CD4-positive, alpha-beta T cell treated with Interferon alpha-2 for 1 hour (primary cell): ENCODE measurements at regions not wholly inside any gene's neighbourhood (a gene's known extent, or its start where the extent isn't known, plus 50 kb on each side); places are given as distances from the start of the nearest gene placed in this dataset.

ENCODE experiments used
- DNase-seq, 2 donors: peaks; one replicate each; pipeline ENCODE4 v3.0.0-alpha.2; 2020 to 2022

- no peak for DNase-seq
These were observed 242.5 kb upstream of the VCX3A start for GRCh38 chrX:6777238-6778002.

GRCh38 chrX:6770936-6771335, 236.0 kb upstream of the VCX3A start:
- DNase-seq, result no peak

DNA sequence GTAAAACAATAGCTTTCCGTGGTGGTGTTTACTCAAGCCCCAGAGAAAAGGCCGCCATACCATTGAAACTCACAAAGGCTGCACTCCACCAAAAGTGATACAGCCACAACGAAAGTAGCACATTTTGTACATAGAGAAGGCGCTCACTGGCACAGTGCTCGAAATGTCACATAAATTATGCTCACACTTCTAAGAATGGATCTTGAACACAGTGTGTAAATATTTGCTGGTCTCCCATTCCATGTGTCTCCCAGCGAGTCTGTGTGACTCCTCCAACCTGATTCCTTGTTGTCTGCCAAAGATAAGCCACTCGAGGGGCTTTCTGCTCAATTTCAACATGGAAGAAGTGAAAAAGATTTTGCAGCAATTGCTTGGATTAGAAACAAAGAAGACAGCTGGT, 234.0 kb upstream of the VCX3A start:
- no peak for DNase-seq

DNA sequence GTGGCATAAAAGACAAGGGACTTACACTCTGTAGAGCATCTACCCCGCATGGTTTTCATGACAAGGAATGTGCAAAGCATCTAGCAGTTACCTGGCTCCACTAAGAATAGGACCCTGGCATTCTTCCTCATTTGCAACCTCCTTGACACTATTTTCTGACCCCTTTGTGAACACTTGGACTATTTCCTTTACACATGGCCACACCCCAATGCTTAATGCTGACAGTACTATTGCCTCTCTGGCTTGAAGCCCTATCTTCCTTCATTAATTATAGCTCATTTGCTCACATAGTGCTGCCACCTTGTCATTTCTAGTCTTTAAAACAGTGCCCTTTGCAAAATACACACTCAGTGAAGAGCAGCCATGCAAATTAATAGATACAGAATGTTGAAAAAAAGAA, 226.3 kb upstream of the VCX3A start:
- DNase-seq, result no peak

- DNase-seq, result no peak
These were observed 224.9 kb upstream of the VCX3A start for GRCh38 chrX:6759655-6760375.

GRCh38 chrX:6758234-6758633, 223.3 kb upstream of the VCX3A start:
- DNase-seq, result no peak

GRCh38 chrX:6757631-6758030, 222.7 kb upstream of the VCX3A start:
- DNase-seq, result no peak

- no peak for DNase-seq
These were observed 213.7 kb upstream of the VCX3A start for GRCh38 chrX:6748595-6748994.

- DNase-seq, result peak in 1 of 2 donors; percentile 19
These were observed 203.9 kb upstream of the VCX3A start for GRCh38 chrX:6738518-6739470.

- no peak for DNase-seq
These were observed 200.1 kb upstream of the VCX3A start for GRCh38 chrX:6734844-6735634.

- DNase-seq, result no peak
These were observed 197.2 kb upstream of the VCX3A start for GRCh38 chrX:6732101-6732500.

GRCh38 chrX:6729626-6730025, 194.7 kb upstream of the VCX3A start:
- DNase-seq, result no peak

DNA sequence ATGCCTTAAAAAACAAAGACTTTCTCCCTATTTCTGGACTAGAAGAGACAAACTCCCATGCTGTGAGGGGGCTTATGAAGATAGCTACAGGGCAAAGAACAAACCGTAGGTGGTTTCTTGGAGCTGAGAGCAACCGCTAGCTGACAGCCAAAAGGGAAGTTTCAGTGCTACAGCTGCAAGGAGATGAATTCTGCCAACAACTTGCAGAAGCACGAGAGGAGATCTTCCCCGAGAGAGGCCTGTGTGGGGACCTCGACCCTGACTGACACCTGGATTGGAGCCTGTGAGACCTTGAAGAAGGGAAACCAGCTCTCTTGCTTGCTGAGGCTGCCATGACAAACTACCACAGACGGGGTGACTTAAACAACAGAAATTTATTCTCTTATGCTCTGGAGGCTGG, 183.8 kb upstream of the VCX3A start:
- DNase-seq, result no peak

DNA sequence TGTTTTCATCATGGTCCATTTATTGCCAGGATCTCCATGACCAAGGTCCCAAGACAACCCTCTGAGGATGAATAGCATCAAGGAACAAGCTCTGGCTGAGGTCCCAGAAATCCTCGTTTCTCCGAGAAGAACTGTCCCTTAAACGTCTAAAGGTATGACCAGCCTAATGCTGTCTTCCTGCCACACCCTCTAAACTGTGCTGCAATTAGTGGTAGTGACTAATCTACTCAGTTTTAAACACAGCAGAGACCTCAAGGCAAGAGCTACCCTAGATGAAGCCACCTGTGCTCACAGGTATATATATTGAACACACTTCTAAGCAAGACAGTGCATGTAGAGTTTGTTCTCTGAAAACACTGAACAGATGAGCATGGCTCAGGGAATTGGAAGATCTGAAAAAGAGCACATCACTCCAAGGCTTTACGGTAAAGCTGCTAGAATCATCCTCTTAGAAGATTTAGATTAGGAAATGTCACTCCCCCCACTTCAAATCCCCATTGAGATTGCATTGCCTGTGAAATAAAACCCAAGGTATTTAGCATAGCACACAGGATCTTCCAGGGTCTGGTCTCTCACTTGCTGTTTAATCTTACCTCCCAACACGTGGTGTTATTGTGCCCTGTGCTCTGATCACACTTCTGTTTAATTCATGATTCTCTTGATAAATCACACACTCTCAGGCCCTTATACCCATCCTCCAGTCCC, 173.9 kb upstream of the VCX3A start:
- DNase-seq, result no peak

DNA sequence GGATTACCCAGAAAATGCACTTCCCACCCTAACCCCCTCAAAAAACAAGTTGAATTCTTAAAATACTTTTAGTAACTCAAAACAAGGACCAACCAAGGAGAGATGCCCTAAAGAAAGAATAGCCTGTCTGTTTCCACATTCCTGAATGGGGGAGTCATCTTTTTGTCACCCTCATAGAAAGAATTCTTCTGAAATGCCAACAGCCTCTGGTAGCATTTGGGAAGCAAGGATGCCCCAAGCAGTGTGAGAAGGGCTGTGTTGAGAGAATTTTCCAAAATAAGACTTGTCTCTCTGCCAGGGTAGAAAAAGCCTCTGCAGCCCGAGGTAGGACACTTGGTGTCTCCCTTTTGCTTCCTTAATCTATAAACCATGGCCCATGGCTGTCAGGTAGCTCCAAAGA, 173.1 kb upstream of the VCX3A start:
- no peak for DNase-seq

- DNase-seq, result no peak
These were observed 172.6 kb upstream of the VCX3A start for GRCh38 chrX:6707497-6707896.

- DNase-seq, result no peak
These were observed 166.2 kb upstream of the VCX3A start for GRCh38 chrX:6701085-6701484.

DNA sequence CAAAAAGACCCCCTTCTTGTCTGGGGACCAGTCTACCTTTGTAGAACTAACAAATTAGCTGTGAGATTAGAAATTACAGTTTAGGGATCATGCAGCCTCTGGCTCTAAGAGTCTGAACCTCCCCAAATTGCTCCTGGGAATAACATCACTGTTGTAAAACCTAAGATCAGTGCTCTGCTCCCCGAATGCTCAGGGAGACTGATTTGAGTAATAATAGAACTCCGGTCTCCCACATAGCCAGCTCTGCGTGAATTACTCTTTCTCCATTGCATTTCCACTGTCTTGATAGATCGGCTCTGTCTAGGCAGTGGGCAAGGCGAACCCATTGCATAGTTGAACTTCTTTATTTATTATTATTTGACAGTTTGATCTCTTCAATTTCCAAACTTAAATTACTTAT, 160.8 kb upstream of the VCX3A start:
- DNase-seq, result no peak

DNA sequence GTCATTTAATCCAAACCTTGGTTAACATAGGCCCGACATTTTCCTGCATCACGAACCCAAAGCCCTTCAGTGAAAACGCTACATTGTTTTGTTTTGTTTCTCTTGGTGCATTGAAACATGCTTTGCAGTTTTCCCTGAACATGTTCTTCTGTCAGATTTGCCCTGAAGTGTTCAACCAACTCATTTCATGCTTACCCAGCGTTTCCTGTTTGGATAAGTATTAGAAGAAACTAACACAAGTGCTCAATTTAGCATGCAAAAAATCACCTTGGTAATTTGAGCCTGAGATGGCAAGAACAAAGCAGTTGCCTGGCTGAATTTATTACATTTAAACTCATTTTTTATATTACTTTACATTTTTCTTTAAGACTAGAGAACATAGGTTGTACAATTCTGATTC, 160.1 kb upstream of the VCX3A start:
- DNase-seq, result no peak

DNA sequence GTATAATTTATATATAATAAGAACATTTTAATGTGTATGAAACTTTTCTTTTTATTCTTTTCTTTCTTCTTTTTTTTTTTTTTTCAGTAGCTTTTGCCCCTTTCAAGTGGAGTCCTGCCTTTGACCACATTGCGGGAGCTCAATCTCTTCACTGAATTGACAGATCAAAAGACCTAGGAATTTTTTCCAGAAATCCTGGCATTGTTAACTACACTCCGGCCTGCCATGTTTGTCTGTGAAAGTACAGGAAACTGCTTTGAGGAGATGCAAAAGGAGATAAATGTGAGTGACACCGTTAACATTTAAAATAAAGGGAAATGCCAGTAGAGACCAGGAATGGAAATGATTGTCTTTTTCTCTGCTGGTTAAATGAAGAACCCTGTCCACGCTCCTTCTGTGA, 159.3 kb upstream of the VCX3A start:
- no peak for DNase-seq

DNA sequence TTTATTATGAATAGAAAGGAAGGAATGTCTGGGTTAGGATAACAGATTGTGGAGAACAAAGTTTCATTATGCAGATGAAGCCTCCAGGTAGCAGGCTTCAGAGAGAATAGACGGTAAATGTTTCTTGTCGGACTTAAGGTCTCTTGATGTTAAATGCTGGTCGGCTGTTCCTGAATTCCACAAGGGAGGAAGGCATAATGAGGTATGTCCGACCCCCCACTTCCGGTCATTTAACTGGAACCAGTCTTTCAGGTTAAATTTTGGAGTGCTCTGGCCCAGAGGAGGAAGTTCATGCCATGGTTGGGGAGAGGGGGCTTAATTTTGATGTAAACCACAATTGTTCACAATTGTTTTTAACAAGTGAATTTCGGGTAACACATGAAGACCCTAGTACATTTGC, 158.1 kb upstream of the VCX3A start:
- no peak for DNase-seq

- no peak for DNase-seq
These were observed 150.6 kb upstream of the VCX3A start for GRCh38 chrX:6685489-6685888.
